Progenitor cell of endocrine pancreas (in vitro differentiated cells): ENCODE measurements at regions not wholly inside any gene's neighbourhood (a gene's known extent, or its start where the extent isn't known, plus 50 kb on each side); places are given as distances from the start of the nearest gene placed in this dataset.

Experiments
- DNase-seq: peaks from one replicate; pipeline ENCODE4 v3.0.0; 2021; ENCODE audit warnings: low spot score; ENCODE audit not compliant: unreplicated experiment
- H3K27ac Mint-ChIP-seq: 2 replicates; pipeline ENCODE4 v1.8.0; 2021; ENCODE audit warnings: mild to moderate bottlenecking, moderate library complexity, mixed read lengths
- H3K27me3 Mint-ChIP-seq: 2 replicates; pipeline ENCODE4 v1.8.0; 2021; ENCODE audit warnings: mixed read lengths
- H3K36me3 Mint-ChIP-seq: 2 replicates; pipeline ENCODE4 v1.8.0; 2022; ENCODE audit warnings: mixed read lengths; ENCODE audit not compliant: insufficient read depth
- H3K4me1 Mint-ChIP-seq: 2 replicates; pipeline ENCODE4 v1.8.0; 2021; ENCODE audit warnings: low read depth, mixed read lengths
- H3K4me3 Mint-ChIP-seq: 2 replicates; pipeline ENCODE4 v1.8.0; 2021; ENCODE audit warnings: low read depth, mild to moderate bottlenecking, moderate library complexity, mixed read lengths
- H3K9me3 Mint-ChIP-seq: 2 replicates; pipeline ENCODE4 v1.8.0; 2021; ENCODE audit warnings: low read depth, mixed read lengths
- CTCF ChIP-seq: fragments of 200-600 bp; sonication (generic); IDR thresholded peaks from one replicate; pipeline ENCODE4 v1.5.0; 2021; ENCODE audit warnings: antibody characterized with exemption, mild to moderate bottlenecking; ENCODE audit not compliant: unreplicated experiment

GRCh38 chr3:25354071-25354470 is 74.0 kb upstream of the RARB start:
- no peak overlapping the region for H3K27ac Mint-ChIP-seq
- peaks cover 3% of the 10 kb centered on the region for H3K9me3 Mint-ChIP-seq
- no peak for TF ChIP-seq CTCF
- peaks cover 10% of the 10 kb centered on the region for H3K4me1 Mint-ChIP-seq
- H3K4me3 Mint-ChIP-seq, result no peak overlapping the region
- H3K27me3 Mint-ChIP-seq, result no peaks in the 10 kb centered on the region
- no peak for DNase-seq
- H3K36me3 Mint-ChIP-seq, result peaks cover 4% of the 10 kb centered on the region

- H3K27ac Mint-ChIP-seq, result no peak overlapping the region
- peaks cover 13% of the 10 kb centered on the region for H3K4me1 Mint-ChIP-seq
- DNase-seq, result no peak
- H3K9me3 Mint-ChIP-seq, result peaks cover 10% of the 10 kb centered on the region
- TF ChIP-seq CTCF, result no peak
- H3K27me3 Mint-ChIP-seq, result no peaks in the 10 kb centered on the region
- peaks cover 4% of the 10 kb centered on the region for H3K36me3 Mint-ChIP-seq
- H3K4me3 Mint-ChIP-seq, result no peak overlapping the region
Observed at GRCh38 chr3:25355034-25355885, 72.8 kb upstream of the RARB start.

GRCh38 chr3:25355998-25356397 is 72.1 kb upstream of the RARB start:
- Mint-ChIP-seq H3K36me3 (peaks cover 4% of the 10 kb centered on the region), H3K9me3 (peaks cover 10% of the 10 kb centered on the region), H3K4me3 (no peak overlapping the region), H3K27ac (no peak overlapping the region), H3K27me3 (no peaks in the 10 kb centered on the region), H3K4me1 (peaks cover 7% of the 10 kb centered on the region)
- DNase-seq, result no peak
- TF ChIP-seq CTCF, result no peak

GRCh38 chr3:25362118-25362517 is 65.9 kb upstream of the RARB start:
- no peak overlapping the region for H3K27ac Mint-ChIP-seq
- no peak for DNase-seq
- no peak overlapping the region for H3K4me3 Mint-ChIP-seq
- H3K9me3 Mint-ChIP-seq, result peaks cover 20% of the 10 kb centered on the region
- H3K36me3 Mint-ChIP-seq, result peaks cover 6% of the 10 kb centered on the region
- TF ChIP-seq CTCF, result no peak
- no peaks in the 10 kb centered on the region for H3K27me3 Mint-ChIP-seq
- H3K4me1 Mint-ChIP-seq, result peaks cover 13% of the 10 kb centered on the region

GRCh38 chr3:25365636-25366035 is 62.4 kb upstream of the RARB start:
- TF ChIP-seq CTCF, result no peak
- Mint-ChIP-seq H3K9me3 (peaks cover 10% of the 10 kb centered on the region), H3K4me3 (no peak overlapping the region), H3K27me3 (no peaks in the 10 kb centered on the region), H3K27ac (no peak overlapping the region), H3K4me1 (peaks cover 10% of the 10 kb centered on the region), H3K36me3 (peaks cover 2% of the 10 kb centered on the region)
- no peak for DNase-seq
